NCI-H1930 (cell line): ENCODE measurements at regions not wholly inside any gene's neighbourhood (a gene's known extent, or its start where the extent isn't known, plus 50 kb on each side); places are given as distances from the start of the nearest gene placed in this dataset.
"Not testable (repeated sequence)": the region's sequence is repeated elsewhere in the genome, so short reads cannot be mapped to it uniquely, and the experiment has no call there.

Experiments used
- DNase-seq, 2 experiments: peaks; one replicate each; lab custom pipeline; 2025; lab: John Stamatoyannopoulos, UW

GRCh38 chrX:124426288-124427169 is 80.2 kb downstream of the SH2D1A start:
- DNase-seq: no peak

- DNase-seq: no peak
These were observed 86.8 kb downstream of the SH2D1A start for GRCh38 chrX:124433186-124433585.

- no peak for DNase-seq
These were observed 89.3 kb downstream of the SH2D1A start for GRCh38 chrX:124435616-124436015.

GRCh38 chrX:124440695-124441094 is 94.3 kb downstream of the SH2D1A start:
- DNase-seq: peak in 1 of 2 experiments; percentile 10

GRCh38 chrX:124441971-124442590 is 95.7 kb downstream of the SH2D1A start:
- no peak for DNase-seq

GRCh38 chrX:124455966-124456365 is 109.6 kb downstream of the SH2D1A start:
- no peak for DNase-seq

GRCh38 chrX:124459851-124460250 is 113.5 kb downstream of the SH2D1A start:
- DNase-seq: not testable (repeated sequence)

- DNase-seq: no peak
These were observed 116.6 kb downstream of the SH2D1A start for GRCh38 chrX:124462931-124463330.

- DNase-seq: no peak
These were observed 120.8 kb downstream of the SH2D1A start for GRCh38 chrX:124467202-124467601.

- no peak for DNase-seq
These were observed 129.0 kb downstream of the SH2D1A start for GRCh38 chrX:124475358-124475757.

- no peak for DNase-seq
These were observed 130.2 kb downstream of the SH2D1A start for GRCh38 chrX:124476562-124476961.

- DNase-seq: no peak
These were observed 131.7 kb downstream of the SH2D1A start for GRCh38 chrX:124478046-124478445.

GRCh38 chrX:124488412-124489161 is 142.2 kb downstream of the SH2D1A start:
- no peak for DNase-seq

- no peak for DNase-seq
These were observed 147.6 kb downstream of the SH2D1A start for GRCh38 chrX:124493984-124494383.

- no peak for DNase-seq
These were observed 151.0 kb downstream of the SH2D1A start for GRCh38 chrX:124497386-124497785.

GRCh38 chrX:124501586-124501985 is 155.2 kb downstream of the SH2D1A start:
- DNase-seq: no peak

- DNase-seq: no peak
These were observed 155.8 kb downstream of the SH2D1A start for GRCh38 chrX:124502166-124502565.

- DNase-seq: no peak
These were observed 156.2 kb downstream of the SH2D1A start for GRCh38 chrX:124502599-124502998.

- no peak for DNase-seq
These were observed 158.0 kb downstream of the SH2D1A start for GRCh38 chrX:124504111-124504983.

- DNase-seq: no peak
These were observed 159.7 kb downstream of the SH2D1A start for GRCh38 chrX:124506066-124506465.

- DNase-seq: no peak
These were observed 160.9 kb downstream of the SH2D1A start for GRCh38 chrX:124507246-124507645.

GRCh38 chrX:124518885-124519284 is 172.5 kb downstream of the SH2D1A start:
- DNase-seq: no peak
